NB4 (cell line): ENCODE measurements at regions not wholly inside any gene's neighbourhood (a gene's known extent, or its start where the extent isn't known, plus 50 kb on each side); places are given as distances from the start of the nearest gene placed in this dataset.

Experiments
- POLR2A ChIP-seq: IDR thresholded peaks from 2 replicates; pipeline ENCODE4 v1.6.1; 2011; ENCODE audit warnings: mild to moderate bottlenecking; ENCODE audit not compliant: insufficient read length; ENCODE audit errors: extremely low read depth
- TF ChIP-seq, protein P1 (sequence below): IDR thresholded peaks from one replicate; pipeline ENCODE4 v1.5.1; 2012; ENCODE audit warnings: low read depth, low read length

DNA sequence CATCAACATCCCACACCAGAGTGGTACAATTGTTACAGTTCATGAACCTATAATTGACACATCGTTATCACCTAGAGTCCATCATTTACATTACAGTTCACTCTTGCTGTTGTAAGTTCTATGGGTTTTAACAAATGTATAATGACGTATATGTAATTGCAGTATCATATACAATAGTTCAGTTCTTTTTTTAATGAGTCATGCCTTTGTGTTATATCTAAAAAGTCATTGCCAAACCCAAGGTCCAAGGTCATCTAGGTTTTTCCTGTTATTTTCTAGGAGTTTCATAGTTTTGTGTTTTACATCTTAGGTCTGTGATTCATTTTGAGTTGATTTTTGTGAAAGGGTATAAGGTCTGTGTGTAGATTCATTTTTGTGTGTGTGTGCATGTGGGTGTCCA lies 160.9 kb upstream of the GALNT15 start:
- TF ChIP-seq, protein P1, sequence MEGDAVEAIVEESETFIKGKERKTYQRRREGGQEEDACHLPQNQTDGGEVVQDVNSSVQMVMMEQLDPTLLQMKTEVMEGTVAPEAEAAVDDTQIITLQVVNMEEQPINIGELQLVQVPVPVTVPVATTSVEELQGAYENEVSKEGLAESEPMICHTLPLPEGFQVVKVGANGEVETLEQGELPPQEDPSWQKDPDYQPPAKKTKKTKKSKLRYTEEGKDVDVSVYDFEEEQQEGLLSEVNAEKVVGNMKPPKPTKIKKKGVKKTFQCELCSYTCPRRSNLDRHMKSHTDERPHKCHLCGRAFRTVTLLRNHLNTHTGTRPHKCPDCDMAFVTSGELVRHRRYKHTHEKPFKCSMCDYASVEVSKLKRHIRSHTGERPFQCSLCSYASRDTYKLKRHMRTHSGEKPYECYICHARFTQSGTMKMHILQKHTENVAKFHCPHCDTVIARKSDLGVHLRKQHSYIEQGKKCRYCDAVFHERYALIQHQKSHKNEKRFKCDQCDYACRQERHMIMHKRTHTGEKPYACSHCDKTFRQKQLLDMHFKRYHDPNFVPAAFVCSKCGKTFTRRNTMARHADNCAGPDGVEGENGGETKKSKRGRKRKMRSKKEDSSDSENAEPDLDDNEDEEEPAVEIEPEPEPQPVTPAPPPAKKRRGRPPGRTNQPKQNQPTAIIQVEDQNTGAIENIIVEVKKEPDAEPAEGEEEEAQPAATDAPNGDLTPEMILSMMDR = no peak
- no peak for TF ChIP-seq POLR2A
